Endothelial cell of umbilical vein (primary cell): ENCODE measurements at regions not wholly inside any gene's neighbourhood (a gene's known extent, or its start where the extent isn't known, plus 50 kb on each side); places are given as distances from the start of the nearest gene placed in this dataset.

Experiments used
- BruUV-seq: library from RNA; stranded (reverse); fragments of 400-500 nt; replicated peaks from 2 replicates; lab custom pipeline; 2021; lab: Mats Ljungman, UMichigan
- CTCF ChIA-PET: fragments of 300-600, 350-600 bp; sonication (Branson Sonifier 250); formaldehyde crosslinking; loops from one replicate; lab custom pipeline; 2021; ENCODE audit warnings: antibody characterized with exemption, inconsistent platforms; lab: Charles Lee
- POLR2A ChIA-PET: fragments of 300-600, 350-600 bp; sonication (Branson Sonifier 250); formaldehyde crosslinking; loops from one replicate; lab custom pipeline; 2021; ENCODE audit warnings: antibody characterized with exemption, inconsistent platforms; lab: Charles Lee
- DNase-seq: peaks from one replicate; pipeline ENCODE4 v3.0.0-alpha.2; 2011; ENCODE audit warnings: low read depth, low spot score
- FAIRE-seq: peaks from 2 replicates; lab custom pipeline; 2011; peaks lifted over from hg19 to GRCh38; lab: Jason Lieb, UNC
- H2AFZ ChIP-seq: 2 replicates; pipeline ENCODE4 v1.6.0; 2012; ENCODE audit warnings: low read depth, low read length, control low read depth, inconsistent platforms
- H3K27ac ChIP-seq: 2 replicates; pipeline ENCODE4 v1.5.1; 2011; ENCODE audit warnings: low read depth, mild to moderate bottlenecking, control low read depth, low read length, moderate library complexity; ENCODE audit not compliant: insufficient read depth
- H3K27me3 ChIP-seq, 2 experiments: 2 replicates each; pipeline versions ENCODE4 v1.6.0 to v1.6.1; 2011; ENCODE audit warnings: low read length in 2 of 2, mixed read lengths in 1 of 2; ENCODE audit not compliant: control insufficient read depth in 2 of 2, insufficient read depth in 2 of 2
- H3K36me3 ChIP-seq, 2 experiments: 2 replicates in 1 of 2; 3 replicates in 1 of 2; pipeline ENCODE4 v1.5.1; 2011; ENCODE audit warnings: low read length in 2 of 2, mild to moderate bottlenecking in 1 of 2, moderate library complexity in 1 of 2; ENCODE audit not compliant: control insufficient read depth in 2 of 2, insufficient read depth in 2 of 2; ENCODE audit errors: extremely low read depth in 1 of 2
- H3K4me1 ChIP-seq: 3 replicates; pipeline ENCODE4 v1.5.1; 2011; ENCODE audit warnings: mild to moderate bottlenecking, low read length; ENCODE audit not compliant: control insufficient read depth, insufficient read depth; ENCODE audit errors: extremely low read depth
- H3K4me2 ChIP-seq: 2 replicates; pipeline ENCODE4 v1.6.1; 2011; ENCODE audit warnings: low read length, control low read depth, mixed read lengths; ENCODE audit not compliant: insufficient read depth
- H3K4me3 ChIP-seq, 3 experiments: fragments of 200-600 bp in 1 of 3; sonication (generic), shearing (Covaris generic) in 1 of 3; replicated peaks in 1 of 3; 2 replicates each; pipeline ENCODE4 v1.5.1; 2011 to 2016; ENCODE audit warnings: control low read depth in 3 of 3, low read length in 3 of 3, mild to moderate bottlenecking in 2 of 3, inconsistent platforms in 1 of 3, low read depth in 1 of 3, moderate library complexity in 1 of 3; ENCODE audit not compliant: insufficient read depth in 1 of 3
- H3K79me2 ChIP-seq: 2 replicates; pipeline ENCODE4 v1.6.0; 2012; ENCODE audit warnings: low read length, inconsistent platforms; ENCODE audit not compliant: control insufficient read depth, insufficient read depth
- H3K9ac ChIP-seq: replicated peaks from 2 replicates; pipeline ENCODE3; 2011; ENCODE audit warnings: low read length, control low read depth; ENCODE audit not compliant: insufficient read depth; ENCODE audit errors: extremely low read depth
- H3K9me1 ChIP-seq: replicated peaks from 3 replicates; pipeline ENCODE4 v1.6.0; 2011; ENCODE audit warnings: mild to moderate bottlenecking, low read length; ENCODE audit not compliant: control insufficient read depth, insufficient read depth; ENCODE audit errors: extremely low read depth
- H3K9me3 ChIP-seq: replicated peaks from 2 replicates; pipeline ENCODE4 v1.5.1; 2012; ENCODE audit warnings: low read length, inconsistent platforms; ENCODE audit not compliant: control insufficient read depth, insufficient read depth
- H4K20me1 ChIP-seq: replicated peaks from 2 replicates; pipeline ENCODE3; 2011; ENCODE audit warnings: mild to moderate bottlenecking, low read length; ENCODE audit not compliant: control insufficient read depth, insufficient read depth; ENCODE audit errors: extremely low read depth
- EZH2 ChIP-seq: IDR thresholded peaks from 2 replicates; pipeline ENCODE4 v1.6.1; 2012; ENCODE audit warnings: borderline replicate concordance, low read depth, mild to moderate bottlenecking, moderate library complexity, low read length, inconsistent platforms; ENCODE audit not compliant: severe bottlenecking
- FOS ChIP-seq: IDR thresholded peaks from 2 replicates; pipeline ENCODE4 v1.6.1; 2011; ENCODE audit warnings: mild to moderate bottlenecking, low read length, moderate library complexity, borderline replicate concordance; ENCODE audit not compliant: insufficient read depth
- GATA2 ChIP-seq: IDR thresholded peaks from 2 replicates; pipeline ENCODE4 v1.7.0; 2011; ENCODE audit warnings: low read depth, mild to moderate bottlenecking, moderate library complexity, mixed read lengths, low read length; ENCODE audit not compliant: insufficient read length, insufficient read depth
- JUN ChIP-seq: IDR thresholded peaks from 2 replicates; pipeline ENCODE4 v1.6.1; 2011; ENCODE audit warnings: borderline replicate concordance, low read depth; ENCODE audit not compliant: insufficient read length, insufficient read depth
- MYC ChIP-seq: IDR thresholded peaks from one replicate; pipeline ENCODE4 v1.6.1; 2011; ENCODE audit warnings: mild to moderate bottlenecking, low read depth, low read length
- POLR2A ChIP-seq: IDR thresholded peaks from 2 replicates; pipeline ENCODE4 v1.6.1; 2012; ENCODE audit warnings: low read depth, mild to moderate bottlenecking, control low read depth, low read length
- POLR2AphosphoS5 ChIP-seq: IDR thresholded peaks from 2 replicates; pipeline ENCODE4 v1.6.1; 2012; ENCODE audit warnings: low read depth, mild to moderate bottlenecking, control low read depth, low read length, moderate library complexity; ENCODE audit not compliant: insufficient read depth
- dilution Hi-C: fragments of 300-500 bp; cut with MboI; formaldehyde crosslinking; loops from one replicate; pipeline ENCODE4 v1.15.0; 2019; ENCODE audit warnings: low sequenced_read_pairs; ENCODE audit not compliant: extremely low pct_ligation_motif_present
- intact Hi-C: fragments of 100-400 bp; cut with micrococcal nuclease; formaldehyde crosslinking; loops from one replicate; pipeline ENCODE4 v1.10.0; 2022
- TF ChIP-seq, protein P1 (sequence below), 2 donors: IDR thresholded peaks; 1 replicate in 1 of 2; 2 replicates in 1 of 2; pipeline ENCODE4 v1.5.1; 2011; ENCODE audit warnings: low read length in 2 of 2, mild to moderate bottlenecking in 2 of 2, moderate library complexity in 2 of 2, control low read depth in 1 of 2, inconsistent platforms in 1 of 2, low read depth in 1 of 2; ENCODE audit not compliant: insufficient read depth in 1 of 2; ENCODE audit errors: extremely low read depth in 1 of 2
- TF ChIP-seq, protein P2 (sequence below): IDR thresholded peaks from 2 replicates; pipeline ENCODE4 v1.6.1; 2011; ENCODE audit not compliant: insufficient read depth, insufficient read length

DNA sequence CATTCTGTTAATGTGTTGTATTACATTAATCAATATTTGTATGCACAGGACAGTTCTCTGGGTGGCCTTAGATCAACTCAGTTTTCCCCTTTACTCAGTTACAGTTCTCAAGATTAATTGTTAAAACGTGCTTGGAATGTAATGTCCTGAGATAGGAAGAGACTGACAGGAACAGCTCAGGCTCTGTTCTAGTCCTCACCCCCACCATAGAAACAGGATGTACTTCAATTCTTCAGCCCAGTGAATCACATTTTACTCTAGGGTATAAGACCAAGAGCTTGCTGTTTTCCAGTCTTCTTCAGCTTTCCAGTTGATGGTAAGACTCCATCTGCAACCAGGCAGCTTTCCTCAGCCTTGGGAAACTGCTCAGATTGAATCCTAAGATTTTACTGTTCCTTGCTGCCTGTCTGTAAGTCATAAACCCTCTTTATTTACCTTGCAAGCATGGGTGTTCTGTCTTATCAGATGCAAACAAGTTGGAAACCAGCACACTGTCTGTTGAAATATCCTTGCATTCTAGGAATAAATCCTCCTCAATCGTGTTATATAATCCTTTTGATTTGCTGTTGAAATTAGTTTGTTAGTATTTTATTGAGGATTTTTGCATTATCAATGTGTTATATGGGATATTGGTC lies 836.9 kb upstream of the PCDH9 start:
- TF ChIP-seq GATA2 (no peak), JUN (no peak), POLR2AphosphoS5 (no peak), MYC (no peak), EZH2 (no peak), POLR2A (no peak), FOS (no peak)
- TF ChIP-seq, protein P1, sequence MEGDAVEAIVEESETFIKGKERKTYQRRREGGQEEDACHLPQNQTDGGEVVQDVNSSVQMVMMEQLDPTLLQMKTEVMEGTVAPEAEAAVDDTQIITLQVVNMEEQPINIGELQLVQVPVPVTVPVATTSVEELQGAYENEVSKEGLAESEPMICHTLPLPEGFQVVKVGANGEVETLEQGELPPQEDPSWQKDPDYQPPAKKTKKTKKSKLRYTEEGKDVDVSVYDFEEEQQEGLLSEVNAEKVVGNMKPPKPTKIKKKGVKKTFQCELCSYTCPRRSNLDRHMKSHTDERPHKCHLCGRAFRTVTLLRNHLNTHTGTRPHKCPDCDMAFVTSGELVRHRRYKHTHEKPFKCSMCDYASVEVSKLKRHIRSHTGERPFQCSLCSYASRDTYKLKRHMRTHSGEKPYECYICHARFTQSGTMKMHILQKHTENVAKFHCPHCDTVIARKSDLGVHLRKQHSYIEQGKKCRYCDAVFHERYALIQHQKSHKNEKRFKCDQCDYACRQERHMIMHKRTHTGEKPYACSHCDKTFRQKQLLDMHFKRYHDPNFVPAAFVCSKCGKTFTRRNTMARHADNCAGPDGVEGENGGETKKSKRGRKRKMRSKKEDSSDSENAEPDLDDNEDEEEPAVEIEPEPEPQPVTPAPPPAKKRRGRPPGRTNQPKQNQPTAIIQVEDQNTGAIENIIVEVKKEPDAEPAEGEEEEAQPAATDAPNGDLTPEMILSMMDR (IDR thresholded peaks at IDR 0.05; ENCODE audit: extremely low read depth in 1 of 2, insufficient read depth in 1 of 2, low read depth in 1 of 2, low read length in 2 of 2): no peak
- TF ChIP-seq, protein P2, sequence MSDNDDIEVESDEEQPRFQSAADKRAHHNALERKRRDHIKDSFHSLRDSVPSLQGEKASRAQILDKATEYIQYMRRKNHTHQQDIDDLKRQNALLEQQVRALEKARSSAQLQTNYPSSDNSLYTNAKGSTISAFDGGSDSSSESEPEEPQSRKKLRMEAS: no peak
- Histone ChIP-seq H3K79me2 (no peaks in the 10 kb centered on the region), H3K36me3 (no peaks in the 10 kb centered on the region), H3K27me3 (no peaks in the 10 kb centered on the region), H3K9me1 (no peaks in the 10 kb centered on the region), H3K9ac (no peak overlapping the region), H3K27ac (no peak overlapping the region), H3K4me3 (no peak overlapping the region), H3K9me3 (no peaks in the 10 kb centered on the region), H4K20me1 (no peaks in the 10 kb centered on the region), H3K4me1 (peaks cover 7% of the 10 kb centered on the region), H3K4me2 (no peak overlapping the region), H2AFZ (no peak overlapping the region)
- ChIA-PET CTCF (no interaction called here), POLR2A (no interaction called here)
- DNase-seq (no peak), FAIRE-seq (no peak)
- dilution Hi-C loops: no loop called here
- BruUV-seq: no TSS peak
- intact Hi-C loops: no loop called here
